Stimulated activated CD4-positive, alpha-beta T cell treated with anti-CD3 and anti-CD28 coated beads, Interleukin-12 subunit alpha, Interleukin-12 subunit beta, amount 100 ng/mL, for 4 hours (primary cell): ENCODE measurements at regions not wholly inside any gene's neighbourhood (a gene's known extent, or its start where the extent isn't known, plus 50 kb on each side); places are given as distances from the start of the nearest gene placed in this dataset.

Experiments
- DNase-seq: peaks from one replicate; pipeline ENCODE4 v3.0.0-alpha.2; 2020

- no peak for DNase-seq
Measured at GRCh38 chr6:104572901-104573300, 286.8 kb downstream of the HACE1 start.

- DNase-seq, result no peak
Measured at GRCh38 chr6:104566411-104566810, 293.3 kb downstream of the HACE1 start.

GRCh38 chr6:104563306-104563705, 296.4 kb downstream of the HACE1 start:
- no peak for DNase-seq

- DNase-seq, result no peak
Measured at GRCh38 chr6:104559435-104560202, 300.1 kb downstream of the HACE1 start.

- DNase-seq, result no peak
Measured at GRCh38 chr6:104558746-104559145, 301.0 kb downstream of the HACE1 start.

GRCh38 chr6:104548297-104548696, 311.4 kb downstream of the HACE1 start:
- DNase-seq, result no peak

- DNase-seq, result no peak
Measured at GRCh38 chr6:104541411-104541810, 318.3 kb downstream of the HACE1 start.

- DNase-seq, result no peak
Measured at GRCh38 chr6:104540743-104541142, 319.0 kb downstream of the HACE1 start.

- no peak for DNase-seq
Measured at GRCh38 chr6:104539173-104539572, 320.5 kb downstream of the HACE1 start.

GRCh38 chr6:104537872-104538271, 321.8 kb downstream of the HACE1 start:
- no peak for DNase-seq

- DNase-seq, result no peak
Measured at GRCh38 chr6:104537180-104537579, 322.5 kb downstream of the HACE1 start.

- no peak for DNase-seq
Measured at GRCh38 chr6:104532462-104532861, 327.3 kb downstream of the HACE1 start.

- no peak for DNase-seq
Measured at GRCh38 chr6:104531646-104532045, 328.1 kb downstream of the HACE1 start.

- DNase-seq, result no peak
Measured at GRCh38 chr6:104527761-104528415, 331.8 kb downstream of the HACE1 start.

- DNase-seq, result no peak
Measured at GRCh38 chr6:104527311-104527710, 332.4 kb downstream of the HACE1 start.

- DNase-seq, result no peak
Measured at GRCh38 chr6:104526376-104526775, 333.3 kb downstream of the HACE1 start.

GRCh38 chr6:104525677-104526322, 333.9 kb downstream of the HACE1 start:
- DNase-seq, result peak; percentile 44

- no peak for DNase-seq
Measured at GRCh38 chr6:104522533-104522932, 337.2 kb downstream of the HACE1 start.

GRCh38 chr6:104521176-104521575, 338.5 kb downstream of the HACE1 start:
- no peak for DNase-seq

GRCh38 chr6:104519566-104519965, 340.2 kb downstream of the HACE1 start:
- no peak for DNase-seq

- no peak for DNase-seq
Measured at GRCh38 chr6:104509355-104509754, 350.4 kb downstream of the HACE1 start.

GRCh38 chr6:104506429-104506828, 353.3 kb downstream of the HACE1 start:
- no peak for DNase-seq

- no peak for DNase-seq
Measured at GRCh38 chr6:104505838-104506237, 353.9 kb downstream of the HACE1 start.

GRCh38 chr6:104500265-104500664, 359.5 kb downstream of the HACE1 start:
- no peak for DNase-seq
